ENCODE measurements at regions not wholly inside any gene's neighbourhood (a gene's known extent, or its start where the extent isn't known, plus 50 kb on each side); places are given as distances from the start of the nearest gene placed in this dataset.

- no peak for TF ChIP-seq CTCF (IDR thresholded peaks at IDR 0.05)
- no peak for TF ChIP-seq POLR2A (IDR thresholded peaks at IDR 0.05)
Observed at GRCh38 chr7:68432585-68432984, 1165.7 kb upstream of the AUTS2 start.
